Retinal pigment epithelial cell (primary cell): ENCODE measurements at regions not wholly inside any gene's neighbourhood (a gene's known extent, or its start where the extent isn't known, plus 50 kb on each side); places are given as distances from the start of the nearest gene placed in this dataset.

ENCODE experiments used
- DNase-seq: peaks from one replicate; pipeline ENCODE4 v3.0.0-alpha.2; 2010; ENCODE audit warnings: low read depth
- H3K4me3 ChIP-seq: 2 replicates; pipeline ENCODE4 v1.5.1; 2011; ENCODE audit warnings: mild to moderate bottlenecking, low read length, control low read depth, moderate library complexity
- CTCF ChIP-seq: conservative IDR thresholded peaks from 2 replicates; pipeline ENCODE4 v1.5.1; 2011; ENCODE audit warnings: low read depth, low read length, control low read depth, inconsistent platforms

GRCh38 chr3:107238787-107239186 lies 138.5 kb upstream of the CCDC54 start:
- no peak for TF ChIP-seq CTCF
- H3K4me3 ChIP-seq = no peak overlapping the region
- no peak for DNase-seq

- peak overlapping the region; percentile 92 for H3K4me3 ChIP-seq
- no peak for TF ChIP-seq CTCF
- no peak for DNase-seq
These were observed 137.5 kb upstream of the CCDC54 start for GRCh38 chr3:107239703-107240102.

GRCh38 chr3:107240183-107241091 lies 136.8 kb upstream of the CCDC54 start:
- no peak for DNase-seq
- peak overlapping the region; percentile 92 for H3K4me3 ChIP-seq
- no peak for TF ChIP-seq CTCF

GRCh38 chr3:107241217-107241616 lies 136.0 kb upstream of the CCDC54 start:
- peak overlapping the region; percentile 92 for H3K4me3 ChIP-seq
- DNase-seq = no peak
- no peak for TF ChIP-seq CTCF

GRCh38 chr3:107242579-107242978 lies 134.7 kb upstream of the CCDC54 start:
- peak overlapping the region; percentile 8 for H3K4me3 ChIP-seq
- DNase-seq = no peak
- no peak for TF ChIP-seq CTCF

- TF ChIP-seq CTCF = no peak
- DNase-seq = no peak
These were observed 130.1 kb upstream of the CCDC54 start for GRCh38 chr3:107247116-107247515.

GRCh38 chr3:107249132-107249531 lies 128.1 kb upstream of the CCDC54 start:
- DNase-seq = no peak
- no peak for TF ChIP-seq CTCF
- H3K4me3 ChIP-seq = no peak overlapping the region

More at GRCh38 chr3:107247116-107247515, 130.1 kb upstream of the CCDC54 start:
- no peak overlapping the region for H3K4me3 ChIP-seq
